ENCODE measurements at regions not wholly inside any gene's neighbourhood (a gene's known extent, or its start where the extent isn't known, plus 50 kb on each side); places are given as distances from the start of the nearest gene placed in this dataset.

GRCh38 chr5:142492781-142493281 lies 168.0 kb upstream of the SPRY4 start:
- TF ChIP-seq CTCF (IDR thresholded peaks at IDR 0.05) (no peak), POLR2A (IDR thresholded peaks at IDR 0.05) (no peak)
